Uterus (tissue), 3 donors: ENCODE measurements at regions not wholly inside any gene's neighbourhood (a gene's known extent, or its start where the extent isn't known, plus 50 kb on each side); places are given as distances from the start of the nearest gene placed in this dataset.

Experiments
- DNase-seq, 2 donors: peaks; one replicate each; pipeline ENCODE4 v3.0.0-alpha.2; 2019 to 2020
- H3K27ac ChIP-seq, 2 donors: fragments of 200-600 bp; sonication (generic); 1 replicate in 1 of 2; 2 replicates in 1 of 2; pipeline ENCODE4 v1.5.1; 2016 to 2018
- H3K27me3 ChIP-seq, 2 donors: fragments of 200-600 bp; sonication (generic); one replicate each; pipeline ENCODE4 v1.5.1; 2018 to 2019; ENCODE audit warnings: control low read depth in 1 of 2
- H3K36me3 ChIP-seq, 2 donors: fragments of 200-600 bp; sonication (generic); one replicate each; pipeline ENCODE4 v1.5.1; 2019; ENCODE audit warnings: control low read depth in 1 of 2
- H3K4me1 ChIP-seq, 2 donors: fragments of 200-600 bp; sonication (generic); one replicate each; pipeline ENCODE4 v1.5.1; 2018 to 2019; ENCODE audit warnings: control low read depth in 1 of 2
- H3K4me3 ChIP-seq, 2 donors: fragments of 200-600 bp; sonication (generic); 1 replicate in 1 of 2; 2 replicates in 1 of 2; pipeline ENCODE4 v1.5.1; 2018 to 2019; ENCODE audit warnings: mild to moderate bottlenecking in 1 of 2
- H3K9me3 ChIP-seq, 2 donors: fragments of 200-600 bp; sonication (generic); one replicate each; pipeline ENCODE4 v1.5.1; 2019; ENCODE audit warnings: control low read depth in 1 of 2
- POLR2A ChIP-seq, 2 donors: fragments of 450-650 bp; IDR thresholded peaks; one replicate each; pipeline ENCODE4 v1.6.1; 2016; ENCODE audit warnings: antibody characterized with exemption in 2 of 2, mild to moderate bottlenecking in 1 of 2, moderate library complexity in 1 of 2
- intact Hi-C: fragments of 100-400 bp; cut with DNase I; formaldehyde crosslinking; loops from one replicate; pipeline ENCODE4 v1.15.1; 2023; ENCODE audit warnings: low total_unique reads
- TF ChIP-seq, protein P1 (sequence below), 4 experiments: fragments of 200-600 bp in 2 of 4; fragments of 450-650 bp in 2 of 4; sonication (generic) in 2 of 4; IDR thresholded peaks; one replicate each; pipeline ENCODE4 v1.5.1; 2016 to 2019; ENCODE audit warnings: antibody characterized with exemption in 4 of 4, mild to moderate bottlenecking in 2 of 4, moderate library complexity in 1 of 4
- donor health status: DM: yes; HTN: yes; CAD: no.

GRCh38 chr1:232447125-232447524 is 182.8 kb downstream of the SIPA1L2 start:
- no peaks in the 10 kb centered on the region for H3K36me3 ChIP-seq
- intact Hi-C loops = no loop called here
- H3K4me1 ChIP-seq = no peaks in the 10 kb centered on the region
- DNase-seq = no peak
- H3K9me3 ChIP-seq = no peaks in the 10 kb centered on the region
- no peaks in the 10 kb centered on the region for H3K27me3 ChIP-seq
- no peak overlapping the region for H3K27ac ChIP-seq
- H3K4me3 ChIP-seq = no peak overlapping the region
- TF ChIP-seq, protein P1, sequence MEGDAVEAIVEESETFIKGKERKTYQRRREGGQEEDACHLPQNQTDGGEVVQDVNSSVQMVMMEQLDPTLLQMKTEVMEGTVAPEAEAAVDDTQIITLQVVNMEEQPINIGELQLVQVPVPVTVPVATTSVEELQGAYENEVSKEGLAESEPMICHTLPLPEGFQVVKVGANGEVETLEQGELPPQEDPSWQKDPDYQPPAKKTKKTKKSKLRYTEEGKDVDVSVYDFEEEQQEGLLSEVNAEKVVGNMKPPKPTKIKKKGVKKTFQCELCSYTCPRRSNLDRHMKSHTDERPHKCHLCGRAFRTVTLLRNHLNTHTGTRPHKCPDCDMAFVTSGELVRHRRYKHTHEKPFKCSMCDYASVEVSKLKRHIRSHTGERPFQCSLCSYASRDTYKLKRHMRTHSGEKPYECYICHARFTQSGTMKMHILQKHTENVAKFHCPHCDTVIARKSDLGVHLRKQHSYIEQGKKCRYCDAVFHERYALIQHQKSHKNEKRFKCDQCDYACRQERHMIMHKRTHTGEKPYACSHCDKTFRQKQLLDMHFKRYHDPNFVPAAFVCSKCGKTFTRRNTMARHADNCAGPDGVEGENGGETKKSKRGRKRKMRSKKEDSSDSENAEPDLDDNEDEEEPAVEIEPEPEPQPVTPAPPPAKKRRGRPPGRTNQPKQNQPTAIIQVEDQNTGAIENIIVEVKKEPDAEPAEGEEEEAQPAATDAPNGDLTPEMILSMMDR (IDR thresholded peaks at IDR 0.05) = no peak
- TF ChIP-seq POLR2A (IDR thresholded peaks at IDR 0.05) = no peak

- H3K4me1 ChIP-seq = no peaks in the 10 kb centered on the region
- intact Hi-C loops = no loop called here
- no peaks in the 10 kb centered on the region for H3K9me3 ChIP-seq
- H3K4me3 ChIP-seq = no peak overlapping the region
- no peak overlapping the region for H3K27ac ChIP-seq
- no peaks in the 10 kb centered on the region for H3K36me3 ChIP-seq
- TF ChIP-seq, protein P1 (IDR thresholded peaks at IDR 0.05) = no peak
- no peak for TF ChIP-seq POLR2A (IDR thresholded peaks at IDR 0.05)
- no peak for DNase-seq
- H3K27me3 ChIP-seq = no peaks in the 10 kb centered on the region
Observed at GRCh38 chr1:232445361-232446106, 184.4 kb downstream of the SIPA1L2 start.

DNA sequence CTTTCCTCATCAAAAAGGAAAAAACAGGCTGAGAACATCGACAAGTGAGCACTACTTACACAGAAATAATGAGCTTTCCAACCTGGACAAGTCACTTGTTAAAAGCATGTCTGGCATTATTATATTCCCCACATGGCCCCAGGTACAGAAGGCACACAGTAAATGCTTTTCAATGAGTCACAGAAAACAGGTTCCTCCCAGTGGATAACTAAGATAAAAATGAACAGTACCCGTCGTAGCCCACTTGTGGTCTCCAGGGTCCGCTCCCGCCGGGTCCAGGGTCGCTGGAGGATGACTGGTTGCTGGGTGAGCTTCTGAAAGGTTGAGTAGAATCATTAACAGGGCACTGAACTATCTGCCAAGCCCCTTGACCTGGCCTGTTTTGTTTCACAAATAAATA is 186.6 kb downstream of the SIPA1L2 start:
- H3K27ac ChIP-seq = no peak overlapping the region
- DNase-seq = no peak
- TF ChIP-seq, protein P1 (IDR thresholded peaks at IDR 0.05) = no peak
- TF ChIP-seq POLR2A (IDR thresholded peaks at IDR 0.05) = no peak
- no peak overlapping the region for H3K4me3 ChIP-seq
- H3K36me3 ChIP-seq = no peaks in the 10 kb centered on the region
- H3K27me3 ChIP-seq = no peaks in the 10 kb centered on the region
- intact Hi-C loops = no loop called here
- no peaks in the 10 kb centered on the region for H3K9me3 ChIP-seq
- H3K4me1 ChIP-seq = no peaks in the 10 kb centered on the region

DNA sequence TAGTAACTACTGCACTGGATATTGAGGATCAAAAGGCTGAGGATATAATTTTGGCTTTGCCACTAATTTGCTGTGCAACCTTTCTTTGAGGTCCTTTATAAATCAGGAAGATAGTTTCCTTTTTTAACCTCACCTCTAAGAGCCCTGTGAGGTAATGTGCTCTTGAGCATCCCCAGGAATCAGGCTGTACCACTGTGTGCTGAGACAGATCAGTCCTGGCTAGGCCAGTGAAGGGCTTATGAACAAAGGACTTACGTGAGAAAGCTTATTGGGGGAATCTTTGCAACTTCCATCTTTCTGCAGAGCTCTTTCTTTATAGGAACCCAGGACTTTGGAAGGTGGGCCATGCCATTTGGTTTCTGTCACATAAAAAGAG is 188.9 kb downstream of the SIPA1L2 start:
- no peaks in the 10 kb centered on the region for H3K27me3 ChIP-seq
- TF ChIP-seq, protein P1 (IDR thresholded peaks at IDR 0.05) = no peak
- TF ChIP-seq POLR2A (IDR thresholded peaks at IDR 0.05) = no peak
- no peak overlapping the region for H3K4me3 ChIP-seq
- H3K36me3 ChIP-seq = no peaks in the 10 kb centered on the region
- no peaks in the 10 kb centered on the region for H3K4me1 ChIP-seq
- intact Hi-C loops = no loop called here
- no peaks in the 10 kb centered on the region for H3K9me3 ChIP-seq
- DNase-seq = no peak
- no peak overlapping the region for H3K27ac ChIP-seq

GRCh38 chr1:232440325-232441035 is 189.5 kb downstream of the SIPA1L2 start:
- Histone ChIP-seq H3K27me3 (no peaks in the 10 kb centered on the region), H3K36me3 (no peaks in the 10 kb centered on the region), H3K9me3 (no peaks in the 10 kb centered on the region), H3K27ac (no peak overlapping the region), H3K4me3 (no peak overlapping the region), H3K4me1 (no peaks in the 10 kb centered on the region)
- intact Hi-C loops = no loop called here
- DNase-seq = no peak
- TF ChIP-seq POLR2A (IDR thresholded peaks at IDR 0.05) = no peak
- TF ChIP-seq, protein P1 (IDR thresholded peaks at IDR 0.05) = no peak
